Fibroblast of skin of left biceps (primary cell): ENCODE measurements at regions not wholly inside any gene's neighbourhood (a gene's known extent, or its start where the extent isn't known, plus 50 kb on each side); places are given as distances from the start of the nearest gene placed in this dataset.

ENCODE experiments used
- DNase-seq, 2 experiments: peaks; one replicate each; pipeline ENCODE4 v3.0.0-alpha.2; 2013; ENCODE audit warnings: low read depth in 2 of 2

GRCh38 chrX:113124693-113125092, 284.1 kb upstream of the AMOT start:
- no peak for DNase-seq

- DNase-seq, result no peak
Observed at GRCh38 chrX:113075521-113075920, 234.9 kb upstream of the AMOT start.

- DNase-seq, result no peak
Observed at GRCh38 chrX:113059714-113060113, 219.1 kb upstream of the AMOT start.

GRCh38 chrX:113058634-113059033, 218.0 kb upstream of the AMOT start:
- no peak for DNase-seq

GRCh38 chrX:113048896-113049295, 208.3 kb upstream of the AMOT start:
- no peak for DNase-seq

- no peak for DNase-seq
Observed at GRCh38 chrX:113048480-113048879, 207.8 kb upstream of the AMOT start.

GRCh38 chrX:113033966-113034680, 193.5 kb upstream of the AMOT start:
- no peak for DNase-seq

- no peak for DNase-seq
Observed at GRCh38 chrX:113019958-113020357, 179.3 kb upstream of the AMOT start.

- DNase-seq, result no peak
Observed at GRCh38 chrX:113009837-113010236, 169.2 kb upstream of the AMOT start.

GRCh38 chrX:113009029-113009428, 168.4 kb upstream of the AMOT start:
- DNase-seq, result no peak

- DNase-seq, result no peak
Observed at GRCh38 chrX:113001836-113002235, 161.2 kb upstream of the AMOT start.

- DNase-seq, result no peak
Observed at GRCh38 chrX:112997991-112998390, 157.4 kb upstream of the AMOT start.

GRCh38 chrX:112991801-112992200, 151.2 kb upstream of the AMOT start:
- DNase-seq, result no peak

- no peak for DNase-seq
Observed at GRCh38 chrX:112979879-112980278, 139.2 kb upstream of the AMOT start.

- no peak for DNase-seq
Observed at GRCh38 chrX:112968351-112969133, 127.9 kb upstream of the AMOT start.

GRCh38 chrX:112967903-112968302, 127.3 kb upstream of the AMOT start:
- DNase-seq, result no peak

- DNase-seq, result peak in 1 of 2 experiments; percentile 1
Observed at GRCh38 chrX:112967341-112967740, 126.7 kb upstream of the AMOT start.

GRCh38 chrX:112961981-112962380, 121.3 kb upstream of the AMOT start:
- DNase-seq, result peak in 1 of 2 experiments; percentile 0

- DNase-seq, result no peak
Observed at GRCh38 chrX:112947981-112948615, 107.5 kb upstream of the AMOT start.

GRCh38 chrX:112946227-112946626, 105.6 kb upstream of the AMOT start:
- no peak for DNase-seq

- DNase-seq, result no peak
Observed at GRCh38 chrX:112945826-112946225, 105.2 kb upstream of the AMOT start.

- no peak for DNase-seq
Observed at GRCh38 chrX:112941209-112941837, 100.7 kb upstream of the AMOT start.
